GM23338 (cell line): ENCODE measurements at regions not wholly inside any gene's neighbourhood (a gene's known extent, or its start where the extent isn't known, plus 50 kb on each side); places are given as distances from the start of the nearest gene placed in this dataset.

Experiments used
- ATAC-seq: fragments of 200-7000 bp; cut with Tn5 transposase; 3 replicates; pipeline ENCODE4 v1.9.1; 2020
- DNase-seq: peaks from one replicate; pipeline ENCODE4 v3.0.0-alpha.2; 2015; ENCODE audit warnings: low spot score
- H2AFZ ChIP-seq: fragments of 200-600 bp; sonication (generic); 2 replicates; pipeline ENCODE4 v1.8.0; 2016; ENCODE audit warnings: antibody characterized with exemption, mild to moderate bottlenecking, moderate library complexity
- H3F3A ChIP-seq: fragments of 200-600 bp; sonication (generic); replicated peaks from 2 replicates; pipeline ENCODE4 v1.8.0; 2017; ENCODE audit warnings: antibody characterized with exemption, mixed run types, low read depth
- H3K27ac ChIP-seq: fragments of 200-600 bp; sonication (generic); 2 replicates; pipeline ENCODE4 v1.6.1; 2016; ENCODE audit warnings: low read depth
- H3K27me3 ChIP-seq: fragments of 200-600 bp; sonication (generic); 2 replicates; pipeline ENCODE4 v1.8.0; 2016; ENCODE audit warnings: mild to moderate bottlenecking, mixed run types, moderate library complexity; ENCODE audit not compliant: insufficient read depth
- H3K36me3 ChIP-seq: fragments of 200-600 bp; sonication (generic); 2 replicates; pipeline ENCODE4 v1.8.0; 2016; ENCODE audit warnings: mild to moderate bottlenecking; ENCODE audit not compliant: insufficient read depth
- H3K4me1 ChIP-seq: fragments of 200-600 bp; sonication (generic); 2 replicates; pipeline ENCODE4 v1.8.0; 2016; ENCODE audit warnings: mild to moderate bottlenecking, moderate library complexity; ENCODE audit not compliant: insufficient read depth
- H3K4me2 ChIP-seq: fragments of 200-600 bp; sonication (generic); 2 replicates; pipeline ENCODE4 v1.7.1; 2017; ENCODE audit warnings: mixed run types
- H3K4me3 ChIP-seq: fragments of 200-600 bp; sonication (generic); 2 replicates; pipeline ENCODE4 v1.6.1; 2016; ENCODE audit warnings: mixed run types
- H3K79me2 ChIP-seq: fragments of 200-600 bp; sonication (generic); replicated peaks from 2 replicates; pipeline ENCODE4 v1.8.0; 2017; ENCODE audit warnings: mild to moderate bottlenecking; ENCODE audit not compliant: insufficient read depth
- H3K9me2 ChIP-seq: fragments of 200-600 bp; sonication (generic); 2 replicates; pipeline ENCODE4 v1.8.0; 2017; ENCODE audit not compliant: insufficient read depth
- H4K20me1 ChIP-seq: fragments of 200-600 bp; sonication (generic); replicated peaks from 2 replicates; pipeline ENCODE4 v1.8.0; 2017; ENCODE audit warnings: mild to moderate bottlenecking; ENCODE audit not compliant: insufficient read depth
- H3K27ac Mint-ChIP-seq: 2 replicates; pipeline ENCODE4 v1.8.0; 2020; ENCODE audit warnings: inconsistent platforms, mild to moderate bottlenecking, moderate library complexity, mixed read lengths
- H3K27me3 Mint-ChIP-seq: 3 replicates; pipeline ENCODE4 v1.8.0; 2022; ENCODE audit warnings: low read depth, mild to moderate bottlenecking, moderate library complexity, mixed read lengths, inconsistent platforms; ENCODE audit not compliant: insufficient read depth, poor library complexity
- H3K36me3 Mint-ChIP-seq: 3 replicates; pipeline ENCODE4 v1.8.0; 2021; ENCODE audit warnings: low read depth, mild to moderate bottlenecking, inconsistent platforms, moderate library complexity, mixed read lengths
- H3K4me1 Mint-ChIP-seq: 3 replicates; pipeline ENCODE4 v1.8.0; 2020; ENCODE audit warnings: mild to moderate bottlenecking, inconsistent platforms, mixed read lengths
- H3K4me3 Mint-ChIP-seq: 3 replicates; pipeline ENCODE4 v1.8.0; 2021; ENCODE audit warnings: moderate library complexity, mild to moderate bottlenecking, inconsistent platforms, mixed read lengths
- H3K9me3 Mint-ChIP-seq: 3 replicates; pipeline ENCODE4 v1.8.0; 2020; ENCODE audit warnings: moderate library complexity, mild to moderate bottlenecking, inconsistent platforms, mixed read lengths
- CTCF ChIP-seq, 2 experiments: fragments of 200-600 bp in 1 of 2; sonication (generic) in 1 of 2; conservative IDR thresholded peaks; 2 replicates each; pipeline versions ENCODE4 v1.5.1 to v1.6.1; 2016 to 2017; ENCODE audit warnings: antibody characterized with exemption in 2 of 2, low read depth in 2 of 2, mild to moderate bottlenecking in 2 of 2, moderate library complexity in 1 of 2
- NANOG ChIP-seq: IDR thresholded peaks from 2 replicates; pipeline ENCODE4 v1.6.1; 2016; ENCODE audit warnings: antibody characterized with exemption, borderline replicate concordance
- POLR2AphosphoS5 ChIP-seq: IDR thresholded peaks from 2 replicates; pipeline ENCODE4 v1.6.1; 2016; ENCODE audit warnings: antibody characterized with exemption, low read depth
- STAT1 ChIP-seq: IDR thresholded peaks from one replicate; pipeline ENCODE4 v1.6.1; 2016; ENCODE audit warnings: antibody characterized with exemption; ENCODE audit not compliant: unreplicated experiment
- ZNF331 ChIP-seq: fragments of 250-450 bp; sonication (Bioruptor Pico); IDR thresholded peaks from 2 replicates; pipeline ENCODE4 v1.5.0; 2020; ENCODE audit warnings: low read depth, mild to moderate bottlenecking, moderate library complexity
- ZNF462 ChIP-seq: fragments of 250-450 bp; sonication (Bioruptor Pico); IDR thresholded peaks from 2 replicates; pipeline ENCODE4 v1.5.0; 2020; ENCODE audit warnings: mild to moderate bottlenecking, moderate library complexity
- TF ChIP-seq, protein P1 (sequence below): IDR thresholded peaks from one replicate; pipeline ENCODE4 v1.6.1; 2018; ENCODE audit warnings: antibody characterized with exemption; ENCODE audit not compliant: unreplicated experiment

- H3K4me2 ChIP-seq: no peak overlapping the region
- Mint-ChIP-seq H3K9me3 (peaks cover 13% of the 10 kb centered on the region; the same call in 2 of the 3 replicates), H3K27ac (no peak overlapping the region), H3K36me3 (peaks cover 13% of the 10 kb centered on the region; the same call in 2 of the 3 replicates), H3K4me3 (no peak overlapping the region), H3K27me3 (no peaks in the 10 kb centered on the region), H3K4me1 (peaks cover 16% of the 10 kb centered on the region)
- H3F3A ChIP-seq: no peaks in the 10 kb centered on the region
- TF ChIP-seq ZNF462 (CRISPR knock-in tag) (no peak), NANOG (peak; percentile 54; the same call in 1 of the 2 replicates), POLR2AphosphoS5 (no peak)
- ATAC-seq (peak; percentile 48; the same call in 2 of the 3 replicates), DNase-seq (peak; percentile 51)
- no peaks in the 10 kb centered on the region for H3K36me3 ChIP-seq
- H2AFZ ChIP-seq: no peak overlapping the region
- H4K20me1 ChIP-seq: no peaks in the 10 kb centered on the region
- no peaks in the 10 kb centered on the region for H3K27me3 ChIP-seq
- no peak overlapping the region for H3K4me3 ChIP-seq
- H3K4me1 ChIP-seq: no peaks in the 10 kb centered on the region
- H3K9me2 ChIP-seq: peaks cover 6% of the 10 kb centered on the region; the same call in 1 of the 2 replicates
- no peak overlapping the region for H3K27ac ChIP-seq
- H3K79me2 ChIP-seq: no peaks in the 10 kb centered on the region
Measured at GRCh38 chr4:133943081-133943480, 258.5 kb downstream of the PABPC4L start.

- Histone ChIP-seq H2AFZ (no peak overlapping the region), H3K4me1 (no peaks in the 10 kb centered on the region), H3K27me3 (no peaks in the 10 kb centered on the region), H3K4me2 (no peak overlapping the region), H3K36me3 (no peaks in the 10 kb centered on the region), H3K9me2 (0 out of 2 replicates have a peak, but pooled peaks cover 6% of the 10 kb centered on the region), H3K79me2 (no peaks in the 10 kb centered on the region), H3K27ac (no peak overlapping the region), H3F3A (no peaks in the 10 kb centered on the region), H4K20me1 (no peaks in the 10 kb centered on the region), H3K4me3 (no peak overlapping the region)
- no peak overlapping the region for H3K27ac Mint-ChIP-seq
- no peak for ATAC-seq
- peaks cover 12% of the 10 kb centered on the region for H3K4me1 Mint-ChIP-seq
- H3K36me3 Mint-ChIP-seq: peaks cover under 1% of the 10 kb centered on the region; the same call in 2 of the 3 replicates
- DNase-seq: no peak
- H3K27me3 Mint-ChIP-seq: no peaks in the 10 kb centered on the region
- H3K9me3 Mint-ChIP-seq: peaks cover under 1% of the 10 kb centered on the region; the same call in 2 of the 3 replicates
- H3K4me3 Mint-ChIP-seq: no peak overlapping the region
- no peak for TF ChIP-seq CTCF (conservative IDR thresholded peaks at IDR 0.05; ENCODE audit: low read depth in 2 of 2)
- TF ChIP-seq, protein P1, sequence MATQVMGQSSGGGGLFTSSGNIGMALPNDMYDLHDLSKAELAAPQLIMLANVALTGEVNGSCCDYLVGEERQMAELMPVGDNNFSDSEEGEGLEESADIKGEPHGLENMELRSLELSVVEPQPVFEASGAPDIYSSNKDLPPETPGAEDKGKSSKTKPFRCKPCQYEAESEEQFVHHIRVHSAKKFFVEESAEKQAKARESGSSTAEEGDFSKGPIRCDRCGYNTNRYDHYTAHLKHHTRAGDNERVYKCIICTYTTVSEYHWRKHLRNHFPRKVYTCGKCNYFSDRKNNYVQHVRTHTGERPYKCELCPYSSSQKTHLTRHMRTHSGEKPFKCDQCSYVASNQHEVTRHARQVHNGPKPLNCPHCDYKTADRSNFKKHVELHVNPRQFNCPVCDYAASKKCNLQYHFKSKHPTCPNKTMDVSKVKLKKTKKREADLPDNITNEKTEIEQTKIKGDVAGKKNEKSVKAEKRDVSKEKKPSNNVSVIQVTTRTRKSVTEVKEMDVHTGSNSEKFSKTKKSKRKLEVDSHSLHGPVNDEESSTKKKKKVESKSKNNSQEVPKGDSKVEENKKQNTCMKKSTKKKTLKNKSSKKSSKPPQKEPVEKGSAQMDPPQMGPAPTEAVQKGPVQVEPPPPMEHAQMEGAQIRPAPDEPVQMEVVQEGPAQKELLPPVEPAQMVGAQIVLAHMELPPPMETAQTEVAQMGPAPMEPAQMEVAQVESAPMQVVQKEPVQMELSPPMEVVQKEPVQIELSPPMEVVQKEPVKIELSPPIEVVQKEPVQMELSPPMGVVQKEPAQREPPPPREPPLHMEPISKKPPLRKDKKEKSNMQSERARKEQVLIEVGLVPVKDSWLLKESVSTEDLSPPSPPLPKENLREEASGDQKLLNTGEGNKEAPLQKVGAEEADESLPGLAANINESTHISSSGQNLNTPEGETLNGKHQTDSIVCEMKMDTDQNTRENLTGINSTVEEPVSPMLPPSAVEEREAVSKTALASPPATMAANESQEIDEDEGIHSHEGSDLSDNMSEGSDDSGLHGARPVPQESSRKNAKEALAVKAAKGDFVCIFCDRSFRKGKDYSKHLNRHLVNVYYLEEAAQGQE: no peak
- no peak for TF ChIP-seq STAT1
- TF ChIP-seq ZNF331 (CRISPR knock-in tag): no peak
Measured at GRCh38 chr4:133938061-133938460, 263.5 kb downstream of the PABPC4L start.
